Fibroblast of lung (primary cell): ENCODE measurements at regions not wholly inside any gene's neighbourhood (a gene's known extent, or its start where the extent isn't known, plus 50 kb on each side); places are given as distances from the start of the nearest gene placed in this dataset.

Experiments
- DNase-seq, 2 donors: peaks; one replicate each; pipeline versions ENCODE4 v3.0.0 to v3.0.0-alpha.2; 2010; ENCODE audit warnings: low read depth in 2 of 2
- H2AFZ ChIP-seq: 2 replicates; pipeline ENCODE4 v1.5.1; 2012; ENCODE audit warnings: low read length, control low read depth, inconsistent platforms
- H3K27ac ChIP-seq: 2 replicates; pipeline ENCODE4 v1.5.1; 2011; ENCODE audit warnings: low read length, control low read depth; ENCODE audit not compliant: insufficient read depth
- H3K27me3 ChIP-seq: 2 replicates; pipeline ENCODE4 v1.5.1; 2011; ENCODE audit warnings: mild to moderate bottlenecking, low read length; ENCODE audit not compliant: control insufficient read depth, insufficient read depth
- H3K36me3 ChIP-seq: 2 replicates; pipeline ENCODE4 v1.5.1; 2011; ENCODE audit warnings: low read length; ENCODE audit not compliant: control insufficient read depth, insufficient read depth
- H3K4me1 ChIP-seq: 2 replicates; pipeline ENCODE4 v1.5.1; 2011; ENCODE audit warnings: low read length; ENCODE audit not compliant: control insufficient read depth, insufficient read depth; ENCODE audit errors: extremely low read depth
- H3K4me2 ChIP-seq: 2 replicates; pipeline ENCODE4 v1.5.1; 2011; ENCODE audit warnings: low read length, control low read depth; ENCODE audit not compliant: insufficient read depth; ENCODE audit errors: extremely low read depth
- H3K4me3 ChIP-seq, 4 experiments: fragments of 200-600 bp in 1 of 4; sonication (generic) in 1 of 4; replicated peaks in 1 of 4; 2 replicates each; pipeline ENCODE4 v1.5.1; 2011 to 2016; ENCODE audit warnings: low read length in 4 of 4, low read depth in 3 of 4, mild to moderate bottlenecking in 3 of 4, control low read depth in 2 of 4, inconsistent platforms in 1 of 4, mixed read lengths in 1 of 4; ENCODE audit not compliant: insufficient read depth in 1 of 4; ENCODE audit errors: control extremely low read depth in 1 of 4
- H3K79me2 ChIP-seq: 2 replicates; pipeline ENCODE4 v1.5.1; 2012; ENCODE audit warnings: mild to moderate bottlenecking, low read length, inconsistent platforms; ENCODE audit not compliant: control insufficient read depth, insufficient read depth
- H3K9ac ChIP-seq: 2 replicates; pipeline ENCODE4 v1.5.1; 2011; ENCODE audit warnings: mild to moderate bottlenecking, low read length, control low read depth; ENCODE audit not compliant: insufficient read depth
- H3K9me3 ChIP-seq: 2 replicates; pipeline ENCODE4 v1.5.1; 2012; ENCODE audit warnings: low read depth, low read length; ENCODE audit not compliant: control insufficient read depth, insufficient read depth
- H4K20me1 ChIP-seq: 2 replicates; pipeline ENCODE4 v1.5.1; 2011; ENCODE audit warnings: low read length; ENCODE audit not compliant: control insufficient read depth, insufficient read depth; ENCODE audit errors: extremely low read depth
- CTCF ChIP-seq, 2 donors: IDR thresholded peaks in 1 of 2; conservative IDR thresholded peaks in 1 of 2; 1 replicate in 1 of 2; 2 replicates in 1 of 2; pipeline ENCODE4 v1.5.1; 2011 to 2012; ENCODE audit warnings: low read length in 2 of 2, control low read depth in 1 of 2, inconsistent platforms in 1 of 2, low read depth in 1 of 2, mild to moderate bottlenecking in 1 of 2
- EZH2 ChIP-seq: IDR thresholded peaks from 2 replicates; pipeline ENCODE4 v1.5.1; 2012; ENCODE audit warnings: low read length, control low read depth, mild to moderate bottlenecking; ENCODE audit errors: missing control alignments

- H3K4me2 ChIP-seq: no peak overlapping the region
- H4K20me1 ChIP-seq: no peaks in the 10 kb centered on the region
- H3K36me3 ChIP-seq: no peaks in the 10 kb centered on the region
- no peaks in the 10 kb centered on the region for H3K4me1 ChIP-seq
- no peaks in the 10 kb centered on the region for H3K27me3 ChIP-seq
- no peak overlapping the region for H3K4me3 ChIP-seq
- H2AFZ ChIP-seq: no peak overlapping the region
- DNase-seq: no peak
- no peak for TF ChIP-seq CTCF (conservative IDR thresholded peaks at IDR 0.05 in 1 of 2, IDR thresholded peaks at IDR 0.05 in 1 of 2; ENCODE audit: low read depth in 1 of 2, low read length in 2 of 2)
- no peak for TF ChIP-seq EZH2
- H3K9ac ChIP-seq: no peak overlapping the region
- no peaks in the 10 kb centered on the region for H3K79me2 ChIP-seq
- no peak overlapping the region for H3K27ac ChIP-seq
- H3K9me3 ChIP-seq: no peaks in the 10 kb centered on the region
These were observed 458.6 kb upstream of the ETAA1 start for GRCh38 chr2:66938471-66938967.

- H3K9me3 ChIP-seq: no peaks in the 10 kb centered on the region
- no peaks in the 10 kb centered on the region for H3K36me3 ChIP-seq
- H3K4me1 ChIP-seq: no peaks in the 10 kb centered on the region
- no peak for DNase-seq
- no peak overlapping the region for H3K4me3 ChIP-seq
- TF ChIP-seq EZH2: no peak
- no peak for TF ChIP-seq CTCF (conservative IDR thresholded peaks at IDR 0.05 in 1 of 2, IDR thresholded peaks at IDR 0.05 in 1 of 2; ENCODE audit: low read depth in 1 of 2, low read length in 2 of 2)
- no peaks in the 10 kb centered on the region for H4K20me1 ChIP-seq
- H3K27ac ChIP-seq: no peak overlapping the region
- H2AFZ ChIP-seq: no peak overlapping the region
- no peaks in the 10 kb centered on the region for H3K27me3 ChIP-seq
- no peak overlapping the region for H3K4me2 ChIP-seq
- H3K79me2 ChIP-seq: no peaks in the 10 kb centered on the region
- no peak overlapping the region for H3K9ac ChIP-seq
These were observed 457.1 kb upstream of the ETAA1 start for GRCh38 chr2:66940080-66940479.

DNA sequence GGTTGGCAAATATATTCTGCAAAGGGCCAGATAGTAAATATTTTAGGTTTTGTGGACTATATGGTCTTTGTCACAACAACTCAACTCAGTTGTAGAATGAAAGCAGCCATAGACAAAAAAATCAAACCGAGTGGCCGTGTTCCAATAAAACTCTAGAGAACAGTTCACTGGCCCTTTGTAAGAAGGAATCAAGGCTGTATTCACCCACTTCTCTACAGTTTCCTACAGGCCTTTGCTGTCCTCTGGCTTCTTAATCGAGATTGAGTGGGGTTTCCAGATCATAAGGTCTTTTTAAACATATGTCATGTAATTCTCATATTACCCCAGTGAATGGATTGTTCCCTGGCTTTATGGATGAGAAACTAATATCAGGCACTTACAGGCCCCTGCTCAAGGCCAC lies 448.9 kb upstream of the ETAA1 start:
- H3K9ac ChIP-seq: no peak overlapping the region
- no peaks in the 10 kb centered on the region for H3K27me3 ChIP-seq
- no peak overlapping the region for H3K4me2 ChIP-seq
- no peaks in the 10 kb centered on the region for H3K36me3 ChIP-seq
- no peak for TF ChIP-seq EZH2
- TF ChIP-seq CTCF (conservative IDR thresholded peaks at IDR 0.05 in 1 of 2, IDR thresholded peaks at IDR 0.05 in 1 of 2; ENCODE audit: low read depth in 1 of 2, low read length in 2 of 2): no peak
- H3K9me3 ChIP-seq: no peaks in the 10 kb centered on the region
- H3K4me3 ChIP-seq: no peak overlapping the region
- no peak for DNase-seq
- no peaks in the 10 kb centered on the region for H3K79me2 ChIP-seq
- no peaks in the 10 kb centered on the region for H4K20me1 ChIP-seq
- no peaks in the 10 kb centered on the region for H3K4me1 ChIP-seq
- H3K27ac ChIP-seq: no peak overlapping the region
- H2AFZ ChIP-seq: no peak overlapping the region
